ENCODE measurements at regions not wholly inside any gene's neighbourhood (a gene's known extent, or its start where the extent isn't known, plus 50 kb on each side); places are given as distances from the start of the nearest gene placed in this dataset.
"Not testable (repeated sequence)": the region's sequence is repeated elsewhere in the genome, so short reads cannot be mapped to it uniquely, and the experiment has no call there.

- H3K36me3 ChIP-seq (replicated peaks) = no peaks in the 10 kb centered on the region
- no peak overlapping the region for H3K4me3 ChIP-seq
- no peak for DNase-seq (ENCODE audit: low spot score in 2 of 2)
- peaks cover 4% of the 10 kb centered on the region for H3K9me3 ChIP-seq
- no peaks in the 10 kb centered on the region for H3K27me3 ChIP-seq (ENCODE audit: low read depth)
- in situ Hi-C loops (cut with MboI; ENCODE audit: low sequenced_read_pairs) = no loop called here
- peaks cover 10% of the 10 kb centered on the region for H3K4me1 ChIP-seq
These were observed 85.1 kb downstream of the GNL3L start for GRCh38 chrX:54615109-54615508.

- H3K4me3 ChIP-seq = no peak overlapping the region
- H3K9me3 ChIP-seq = no peaks in the 10 kb centered on the region
- no peaks in the 10 kb centered on the region for H3K27me3 ChIP-seq (ENCODE audit: low read depth)
- H3K36me3 ChIP-seq (replicated peaks) = no peaks in the 10 kb centered on the region
- DNase-seq (ENCODE audit: low spot score in 2 of 2) = no peak
- in situ Hi-C loops (cut with MboI; ENCODE audit: low sequenced_read_pairs) = no loop called here
- peaks cover 5% of the 10 kb centered on the region for H3K4me1 ChIP-seq
These were observed 103.6 kb downstream of the GNL3L start for GRCh38 chrX:54633641-54634040.

DNA sequence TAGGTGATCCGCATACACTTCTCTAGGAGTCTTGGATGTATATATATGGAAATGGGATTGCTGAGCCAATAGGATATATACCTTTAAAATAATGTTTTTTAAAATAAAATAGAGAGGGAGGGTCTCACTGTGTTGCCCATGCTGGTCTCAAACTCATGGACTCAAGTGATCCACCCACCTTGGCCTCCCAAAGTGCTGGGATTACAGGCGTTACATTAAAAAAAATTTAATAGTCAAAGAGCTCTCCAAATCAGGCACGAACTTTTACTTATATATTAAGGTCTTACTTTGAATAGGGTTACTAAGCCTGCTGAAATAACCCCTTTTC, 109.0 kb downstream of the GNL3L start:
- Histone ChIP-seq H3K36me3 (replicated peaks) (no peaks in the 10 kb centered on the region), H3K4me3 (peak overlapping the region; percentile 57), H3K4me1 (peaks cover 14% of the 10 kb centered on the region), H3K9me3 (no peaks in the 10 kb centered on the region), H3K27me3 (ENCODE audit: low read depth) (no peaks in the 10 kb centered on the region)
- no peak for DNase-seq (ENCODE audit: low spot score in 2 of 2)
- in situ Hi-C loops (cut with MboI; ENCODE audit: low sequenced_read_pairs) = no loop called here

DNA sequence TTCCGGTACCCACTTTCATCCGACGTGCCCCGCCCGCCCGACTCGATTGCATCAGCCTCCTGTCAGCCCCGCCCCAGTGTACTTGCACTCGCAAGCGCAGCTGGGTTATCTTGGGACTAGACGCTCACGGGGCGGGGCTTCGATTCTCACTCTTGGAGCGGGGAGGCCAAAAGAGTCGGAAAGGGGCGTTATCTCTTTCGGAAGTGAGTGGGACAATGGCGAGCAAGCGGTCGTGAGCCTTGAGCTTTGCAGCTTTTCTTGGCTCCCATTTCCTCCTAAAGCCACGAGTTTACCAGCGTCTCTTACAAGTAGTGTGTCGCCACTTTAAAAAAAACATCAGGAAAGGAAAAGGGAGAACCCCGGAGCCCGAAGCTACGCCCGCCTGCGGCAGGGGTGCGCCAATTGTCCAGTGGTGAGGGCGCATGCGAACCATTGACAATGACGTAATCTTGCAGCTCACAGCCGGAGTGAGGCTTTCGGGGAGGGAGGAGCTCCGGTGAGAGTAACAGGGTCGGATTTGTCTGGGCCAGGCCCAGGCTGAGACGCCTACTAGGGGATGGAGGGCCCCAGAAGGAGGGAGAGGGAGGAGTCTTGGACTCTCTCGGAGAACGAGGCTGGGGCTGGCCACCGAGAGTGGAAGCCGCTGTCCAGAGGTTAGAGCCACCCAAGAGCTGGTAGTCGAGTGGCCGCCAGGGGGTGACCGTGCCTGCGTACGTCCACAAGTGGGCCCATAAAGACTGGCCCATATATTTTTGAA, 109.5 kb downstream of the GNL3L start:
- Histone ChIP-seq H3K4me3 (peak overlapping the region; percentile 57), H3K36me3 (replicated peaks) (no peaks in the 10 kb centered on the region), H3K9me3 (no peaks in the 10 kb centered on the region), H3K27me3 (ENCODE audit: low read depth) (no peaks in the 10 kb centered on the region), H3K4me1 (peaks cover 14% of the 10 kb centered on the region)
- in situ Hi-C loops (cut with MboI; ENCODE audit: low sequenced_read_pairs) = no loop called here
- DNase-seq (ENCODE audit: low spot score in 2 of 2) = peak; percentile 97 to 100

DNA sequence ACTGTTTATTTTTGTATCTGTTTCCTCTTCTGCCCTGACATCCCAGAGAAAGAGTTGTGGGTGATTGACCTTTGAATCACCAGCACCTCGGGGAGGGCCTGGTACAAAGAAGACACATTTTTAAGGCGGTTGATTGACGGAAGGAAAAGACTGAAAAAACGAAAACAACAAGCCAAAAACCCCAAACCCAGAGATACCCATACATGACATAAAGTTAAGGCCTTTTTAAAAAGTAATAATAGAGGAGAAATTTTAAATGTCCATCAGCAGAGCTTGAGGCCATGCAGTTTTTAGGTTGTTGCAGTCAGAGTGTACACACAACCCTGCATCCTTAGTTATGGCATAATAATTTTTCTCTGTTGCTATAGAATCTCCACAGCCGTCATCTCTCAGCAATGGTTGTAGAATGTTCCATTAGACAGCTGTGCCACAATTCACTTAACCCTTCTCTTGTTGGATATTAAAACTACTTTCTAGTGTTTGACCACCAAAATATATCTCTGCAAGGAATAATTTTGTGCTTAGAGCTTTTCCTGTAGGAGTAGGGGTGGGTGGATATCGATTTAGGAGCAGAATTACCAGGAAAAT, 110.2 kb downstream of the GNL3L start:
- Histone ChIP-seq H3K4me1 (peaks cover 14% of the 10 kb centered on the region), H3K27me3 (ENCODE audit: low read depth) (no peaks in the 10 kb centered on the region), H3K9me3 (no peaks in the 10 kb centered on the region), H3K36me3 (replicated peaks) (no peaks in the 10 kb centered on the region), H3K4me3 (peak overlapping the region; percentile 57)
- no peak for DNase-seq (ENCODE audit: low spot score in 2 of 2)
- in situ Hi-C loops (cut with MboI; ENCODE audit: low sequenced_read_pairs) = no loop called here

GRCh38 chrX:54640736-54641135, 110.7 kb downstream of the GNL3L start:
- Histone ChIP-seq H3K4me3 (no peak overlapping the region), H3K27me3 (ENCODE audit: low read depth) (no peaks in the 10 kb centered on the region), H3K36me3 (replicated peaks) (no peaks in the 10 kb centered on the region), H3K9me3 (no peaks in the 10 kb centered on the region), H3K4me1 (peaks cover 14% of the 10 kb centered on the region)
- DNase-seq (ENCODE audit: low spot score in 2 of 2) = no peak
- in situ Hi-C loops (cut with MboI; ENCODE audit: low sequenced_read_pairs) = no loop called here

DNA sequence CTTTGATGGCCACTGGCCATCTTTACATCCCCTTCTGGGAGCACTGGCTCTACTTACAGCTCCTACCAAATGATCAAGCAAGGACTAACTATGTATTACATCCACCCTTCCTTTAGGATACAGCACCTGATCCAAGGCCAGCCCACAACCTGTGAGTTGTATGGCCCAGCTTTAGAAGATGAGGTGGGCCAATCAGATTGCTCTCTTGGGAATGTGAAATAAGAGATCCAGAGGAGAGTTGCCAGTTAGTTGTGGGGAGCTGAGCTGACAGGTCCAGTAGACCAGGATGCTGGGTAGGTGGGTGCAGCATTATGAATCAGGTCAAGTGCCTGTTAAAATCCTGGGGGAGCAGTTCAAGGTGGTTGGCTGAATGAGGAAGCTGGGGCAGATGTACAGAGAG, 111.5 kb downstream of the GNL3L start:
- in situ Hi-C loops (cut with MboI; ENCODE audit: low sequenced_read_pairs) = no loop called here
- no peak for DNase-seq (ENCODE audit: low spot score in 2 of 2)
- H3K4me1 ChIP-seq = peaks cover 9% of the 10 kb centered on the region
- no peaks in the 10 kb centered on the region for H3K36me3 ChIP-seq (replicated peaks)
- no peaks in the 10 kb centered on the region for H3K9me3 ChIP-seq
- no peaks in the 10 kb centered on the region for H3K27me3 ChIP-seq (ENCODE audit: low read depth)
- H3K4me3 ChIP-seq = no peak overlapping the region

- H3K9me3 ChIP-seq; H3K4me3 ChIP-seq; DNase-seq (ENCODE audit: low spot score in 2 of 2); H3K36me3 ChIP-seq (replicated peaks); in situ Hi-C loops (cut with MboI; ENCODE audit: low sequenced_read_pairs); H3K27me3 ChIP-seq (ENCODE audit: low read depth); H3K4me1 ChIP-seq: not testable (repeated sequence)
These were observed 117.6 kb downstream of the GNL3L start for GRCh38 chrX:54647607-54648006.

DNA sequence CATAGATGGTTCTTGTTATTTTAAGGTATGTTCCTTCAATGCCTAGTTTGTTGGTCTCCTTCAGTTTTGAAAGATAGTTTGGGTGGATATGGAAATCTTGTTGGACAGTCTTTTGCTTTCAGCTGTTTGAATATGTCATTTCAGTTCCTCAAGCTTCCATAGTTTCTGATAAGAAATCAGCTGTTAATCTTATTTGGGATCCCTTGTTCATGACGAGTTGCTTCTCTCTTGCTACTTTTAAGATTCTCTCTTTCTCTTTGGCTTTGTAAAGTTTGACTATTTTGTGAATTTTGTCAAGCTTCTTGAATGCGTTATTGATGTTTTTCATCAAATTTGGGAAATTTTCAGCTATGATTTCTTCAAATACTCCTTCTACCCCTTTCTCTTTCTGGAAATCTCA, 129.5 kb downstream of the GNL3L start:
- no peaks in the 10 kb centered on the region for H3K36me3 ChIP-seq (replicated peaks)
- in situ Hi-C loops (cut with MboI; ENCODE audit: low sequenced_read_pairs) = no loop called here
- no peak for DNase-seq (ENCODE audit: low spot score in 2 of 2)
- no peaks in the 10 kb centered on the region for H3K4me1 ChIP-seq
- no peaks in the 10 kb centered on the region for H3K27me3 ChIP-seq (ENCODE audit: low read depth)
- H3K4me3 ChIP-seq = no peak overlapping the region
- H3K9me3 ChIP-seq = no peaks in the 10 kb centered on the region

- no peaks in the 10 kb centered on the region for H3K4me1 ChIP-seq
- no peaks in the 10 kb centered on the region for H3K36me3 ChIP-seq (replicated peaks)
- H3K27me3 ChIP-seq (ENCODE audit: low read depth) = no peaks in the 10 kb centered on the region
- H3K9me3 ChIP-seq = no peaks in the 10 kb centered on the region
- no peak overlapping the region for H3K4me3 ChIP-seq
- DNase-seq (ENCODE audit: low spot score in 2 of 2) = no peak
- in situ Hi-C loops (cut with MboI; ENCODE audit: low sequenced_read_pairs) = no loop called here
These were observed 122.3 kb downstream of the ITIH6 start for GRCh38 chrX:54675762-54676161.

- Histone ChIP-seq H3K36me3 (replicated peaks) (no peaks in the 10 kb centered on the region), H3K27me3 (ENCODE audit: low read depth) (no peaks in the 10 kb centered on the region), H3K9me3 (no peaks in the 10 kb centered on the region; the same call in 1 of the 2 replicates), H3K4me3 (no peak overlapping the region), H3K4me1 (no peaks in the 10 kb centered on the region)
- DNase-seq (ENCODE audit: low spot score in 2 of 2) = no peak
- in situ Hi-C loops (cut with MboI; ENCODE audit: low sequenced_read_pairs) = no loop called here
These were observed 102.8 kb downstream of the ITIH6 start for GRCh38 chrX:54695231-54695630.

DNA sequence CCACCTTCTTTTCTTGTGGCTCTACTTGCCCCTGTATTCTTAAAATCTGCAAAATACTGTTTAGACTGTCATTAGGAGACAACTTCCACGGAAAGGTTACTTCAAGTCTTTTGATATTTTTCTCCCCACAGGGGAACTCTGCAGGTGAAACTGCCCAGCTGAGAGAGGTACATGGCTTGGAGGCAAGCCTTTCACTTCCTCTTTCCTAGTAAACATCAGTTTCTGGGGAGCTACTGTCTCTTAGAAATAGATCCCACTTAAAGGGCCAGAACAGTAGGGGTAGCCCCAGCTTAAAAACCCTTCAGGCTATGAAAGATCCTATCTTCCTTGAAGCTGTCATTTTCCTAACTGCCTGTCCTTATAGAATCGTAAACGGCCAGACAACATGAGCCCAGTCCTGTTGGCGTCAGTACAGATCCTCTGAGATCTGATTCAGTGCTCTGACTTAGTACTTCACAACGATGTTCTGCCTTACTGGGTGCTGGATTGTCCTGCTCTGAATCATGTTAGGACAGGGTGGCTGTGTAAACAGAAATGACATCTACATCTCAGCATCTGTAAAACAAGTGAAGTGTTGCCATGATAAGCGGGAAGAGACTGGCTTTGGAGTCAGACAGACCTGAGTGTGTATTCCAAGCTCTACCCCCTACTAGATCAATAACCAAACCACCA, 102.1 kb downstream of the ITIH6 start:
- in situ Hi-C loops (cut with MboI; ENCODE audit: low sequenced_read_pairs) = no loop called here

More for the DNA sequence above, 102.1 kb downstream of the ITIH6 start:
- Histone ChIP-seq H3K4me1 (no peaks in the 10 kb centered on the region), H3K36me3 (replicated peaks) (no peaks in the 10 kb centered on the region), H3K9me3 (no peaks in the 10 kb centered on the region; the same call in 1 of the 2 replicates), H3K27me3 (ENCODE audit: low read depth) (no peaks in the 10 kb centered on the region), H3K4me3 (no peak overlapping the region)
- DNase-seq (ENCODE audit: low spot score in 2 of 2) = no peak
